ENCODE measurements at regions not wholly inside any gene's neighbourhood (a gene's known extent, or its start where the extent isn't known, plus 50 kb on each side); places are given as distances from the start of the nearest gene placed in this dataset.

DNA sequence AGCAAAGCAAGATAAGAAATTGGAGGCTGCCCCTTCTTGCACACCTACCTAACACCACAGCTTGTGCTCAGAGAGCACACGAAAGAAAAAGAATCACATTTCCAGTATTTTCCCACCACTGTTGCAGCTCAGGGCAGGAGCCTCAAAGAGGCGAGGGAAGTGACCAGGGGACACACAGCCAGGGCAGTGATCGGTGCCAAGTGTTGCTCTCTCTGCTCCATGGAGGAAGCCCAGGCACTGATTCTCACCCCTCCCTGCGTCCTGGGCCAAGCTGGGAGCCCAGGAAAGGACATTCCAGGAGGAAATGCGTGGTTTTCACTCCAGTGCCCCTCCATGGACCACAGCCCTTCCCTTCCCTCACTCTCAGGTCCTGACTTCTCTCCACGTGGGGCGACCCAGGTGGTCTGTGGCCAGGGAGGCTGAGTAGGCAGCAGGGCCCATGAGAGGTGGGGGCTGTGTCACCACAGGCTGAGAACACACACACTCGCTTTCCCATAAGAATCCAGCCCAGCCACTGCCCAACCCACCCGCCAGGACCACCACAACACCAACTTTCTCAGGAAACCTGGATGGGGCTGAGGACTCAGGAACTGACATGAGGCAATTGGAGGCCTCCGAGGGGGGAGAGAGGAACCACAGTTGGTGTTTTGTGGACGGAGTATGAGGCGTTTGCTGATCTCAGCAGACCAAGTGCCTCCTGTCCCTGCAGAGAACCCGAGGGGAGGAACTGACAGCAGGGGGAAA lies 81.7 kb upstream of the MAFB start:
- H3K4me3 ChIP-seq (ENCODE audit: low read length) = no peak overlapping the region
- Mint-ChIP-seq H3K9me3 (no peaks in the 10 kb centered on the region), H3K27ac (peak overlapping the region; percentile 12), H3K27me3 (ENCODE audit: insufficient read depth) (no peaks in the 10 kb centered on the region), H3K36me3 (ENCODE audit: low read depth) (no peaks in the 10 kb centered on the region), H3K4me1 (peaks cover 11% of the 10 kb centered on the region), H3K4me3 (no peak overlapping the region)
- 87 to 96% methylated on average over 7 to 13 of the region's 13 CpGs for WGBS, 2 experiments (ENCODE audit: insufficient coverage in 1 of 2, insufficient read length in 1 of 2)
- H3K27me3 ChIP-seq (ENCODE audit: control insufficient read depth, insufficient read depth, low read length, poor library complexity, severe bottlenecking) = no peaks in the 10 kb centered on the region
- H3K4me1 ChIP-seq (ENCODE audit: control insufficient read depth, insufficient read depth, low read length) = peaks cover 3% of the 10 kb centered on the region
- DNase-seq = no peak
- no peak for TF ChIP-seq CTCF (conservative IDR thresholded peaks at IDR 0.05)
- H3K36me3 ChIP-seq (ENCODE audit: control insufficient read depth, insufficient read depth, low read length) = no peaks in the 10 kb centered on the region
- no peaks in the 10 kb centered on the region for H3K9me3 ChIP-seq (ENCODE audit: control insufficient read depth, low read length)
- no peak overlapping the region for H3K9ac ChIP-seq (ENCODE audit: extremely low read depth, low read length, poor library complexity, severe bottlenecking)
- no peak overlapping the region for H3K27ac ChIP-seq (ENCODE audit: low read depth, low read length)

DNA sequence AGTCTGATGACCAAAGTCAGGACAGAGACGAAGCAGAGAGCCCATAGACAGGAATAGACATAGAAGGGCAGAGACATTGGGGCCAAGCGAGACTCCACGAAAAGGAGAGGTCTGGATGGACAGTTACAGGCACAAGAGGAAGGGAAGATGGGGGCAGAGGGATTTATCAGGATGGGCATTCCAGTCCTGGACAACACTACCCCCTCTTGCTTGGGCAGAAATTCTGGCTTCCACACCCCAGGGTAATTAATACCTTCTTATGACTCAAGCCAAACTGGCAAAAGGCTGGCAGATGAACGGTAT lies 82.2 kb upstream of the MAFB start:
- Histone ChIP-seq H3K9ac (ENCODE audit: extremely low read depth, low read length, poor library complexity, severe bottlenecking) (no peak overlapping the region), H3K4me3 (ENCODE audit: low read length) (no peak overlapping the region), H3K27me3 (ENCODE audit: control insufficient read depth, insufficient read depth, low read length, poor library complexity, severe bottlenecking) (no peaks in the 10 kb centered on the region), H3K27ac (ENCODE audit: low read depth, low read length) (no peak overlapping the region), H3K36me3 (ENCODE audit: control insufficient read depth, insufficient read depth, low read length) (no peaks in the 10 kb centered on the region), H3K9me3 (ENCODE audit: control insufficient read depth, low read length) (no peaks in the 10 kb centered on the region), H3K4me1 (ENCODE audit: control insufficient read depth, insufficient read depth, low read length) (peaks cover 3% of the 10 kb centered on the region)
- peaks cover 13% of the 10 kb centered on the region for H3K4me1 Mint-ChIP-seq
- no peak for DNase-seq
- no peaks in the 10 kb centered on the region for H3K9me3 Mint-ChIP-seq
- no peak overlapping the region for H3K27ac Mint-ChIP-seq
- WGBS, 2 experiments (ENCODE audit: insufficient coverage in 1 of 2, insufficient read length in 1 of 2) = 71 to 100% methylated on average over 1 to 4 of the region's 4 CpGs
- no peak overlapping the region for H3K4me3 Mint-ChIP-seq
- H3K36me3 Mint-ChIP-seq (ENCODE audit: low read depth) = no peaks in the 10 kb centered on the region
- no peak for TF ChIP-seq CTCF (conservative IDR thresholded peaks at IDR 0.05)
- no peaks in the 10 kb centered on the region for H3K27me3 Mint-ChIP-seq (ENCODE audit: insufficient read depth)

DNA sequence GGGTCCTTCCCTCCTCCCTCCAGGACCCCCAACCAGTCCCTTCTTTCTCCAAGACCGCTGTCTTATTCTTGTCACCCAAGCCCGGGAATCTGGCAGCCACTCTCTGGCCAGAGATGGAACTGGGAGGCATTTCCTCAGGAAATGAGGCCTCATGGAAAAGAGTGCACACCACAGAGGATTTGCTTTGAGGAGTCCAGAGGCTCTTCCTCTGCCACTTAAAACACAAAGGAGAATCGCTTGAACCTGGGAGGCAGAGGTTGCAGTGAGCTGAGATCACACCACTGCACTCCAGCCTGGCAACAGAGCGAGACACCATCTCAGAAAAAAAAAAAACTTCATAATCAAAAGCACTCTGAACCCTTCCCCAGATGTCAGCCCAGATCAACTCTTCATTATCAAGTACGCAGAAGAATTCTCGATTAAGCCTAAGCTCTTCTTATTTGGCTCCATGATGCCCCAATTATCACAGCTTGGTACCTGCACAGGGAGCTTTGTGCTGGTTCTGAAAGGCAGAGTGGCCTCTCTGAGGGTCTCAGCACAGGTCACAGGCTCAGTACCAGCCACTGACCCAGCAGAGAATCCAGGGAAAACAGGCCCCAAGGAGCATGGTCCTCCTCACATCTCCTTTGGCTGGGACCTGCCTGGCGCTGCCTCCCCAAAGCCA lies 82.9 kb upstream of the MAFB start:
- 91 to 93% methylated on average over 6 to 7 of the region's 7 CpGs for whole genome bisulfite sequencing, 2 experiments (ENCODE audit: insufficient coverage in 1 of 2, insufficient read length in 1 of 2)
- Histone ChIP-seq H3K27ac (ENCODE audit: low read depth, low read length) (no peak overlapping the region), H3K27me3 (ENCODE audit: control insufficient read depth, insufficient read depth, low read length, poor library complexity, severe bottlenecking) (no peaks in the 10 kb centered on the region), H3K36me3 (ENCODE audit: control insufficient read depth, insufficient read depth, low read length) (no peaks in the 10 kb centered on the region), H3K4me1 (ENCODE audit: control insufficient read depth, insufficient read depth, low read length) (peaks cover 10% of the 10 kb centered on the region), H3K9ac (ENCODE audit: extremely low read depth, low read length, poor library complexity, severe bottlenecking) (no peak overlapping the region), H3K4me3 (ENCODE audit: low read length) (no peak overlapping the region), H3K9me3 (ENCODE audit: control insufficient read depth, low read length) (no peaks in the 10 kb centered on the region)
- no peak overlapping the region for H3K27ac Mint-ChIP-seq
- H3K9me3 Mint-ChIP-seq = no peaks in the 10 kb centered on the region
- H3K4me1 Mint-ChIP-seq = peaks cover 20% of the 10 kb centered on the region
- TF ChIP-seq CTCF (conservative IDR thresholded peaks at IDR 0.05) = no peak
- no peaks in the 10 kb centered on the region for H3K27me3 Mint-ChIP-seq (ENCODE audit: insufficient read depth)
- H3K4me3 Mint-ChIP-seq = no peak overlapping the region
- no peak for DNase-seq
- no peaks in the 10 kb centered on the region for H3K36me3 Mint-ChIP-seq (ENCODE audit: low read depth)
